Mesenchymal stem cell (in vitro differentiated cells and primary cell): ENCODE measurements at regions not wholly inside any gene's neighbourhood (a gene's known extent, or its start where the extent isn't known, plus 50 kb on each side); places are given as distances from the start of the nearest gene placed in this dataset.

ENCODE experiments used
- DNase-seq: peaks from one replicate; pipeline ENCODE4 v3.0.0-alpha.2; 2013
- H2AFZ ChIP-seq: one replicate; pipeline ENCODE4 v1.6.1; 2013; ENCODE audit warnings: low read depth, mild to moderate bottlenecking, control low read depth, inconsistent platforms, low read length, moderate library complexity
- H2AK5ac ChIP-seq: 2 replicates; pipeline ENCODE4 v1.6.1; 2013; ENCODE audit warnings: low read length, moderate library complexity, mild to moderate bottlenecking, inconsistent platforms; ENCODE audit not compliant: severe bottlenecking
- H2BK120ac ChIP-seq: one replicate; pipeline ENCODE4 v1.6.1; 2013; ENCODE audit warnings: low read depth, mild to moderate bottlenecking, inconsistent platforms, low read length, moderate library complexity
- H2BK12ac ChIP-seq, 2 experiments: one replicate each; pipeline ENCODE4 v1.6.1; 2013; ENCODE audit warnings: inconsistent platforms in 2 of 2, low read length in 2 of 2, mild to moderate bottlenecking in 2 of 2, moderate library complexity in 2 of 2, control low read depth in 1 of 2
- H2BK15ac ChIP-seq: one replicate; pipeline ENCODE4 v1.6.1; 2013; ENCODE audit warnings: mild to moderate bottlenecking, low read depth, inconsistent platforms; ENCODE audit not compliant: poor library complexity, severe bottlenecking
- H2BK5ac ChIP-seq: 2 replicates; pipeline ENCODE4 v1.6.1; 2013; ENCODE audit warnings: low read depth, mild to moderate bottlenecking, low read length, control low read depth, inconsistent platforms; ENCODE audit not compliant: poor library complexity, severe bottlenecking
- H3K14ac ChIP-seq, 2 experiments: one replicate each; pipeline ENCODE4 v1.6.1; 2013; ENCODE audit warnings: inconsistent platforms in 2 of 2, low read length in 2 of 2, control low read depth in 1 of 2, mild to moderate bottlenecking in 1 of 2, moderate library complexity in 1 of 2
- H3K18ac ChIP-seq, 2 experiments: one replicate each; pipeline ENCODE4 v1.6.1; 2013; ENCODE audit warnings: inconsistent platforms in 2 of 2, low read length in 2 of 2, control low read depth in 1 of 2, low read depth in 1 of 2, mild to moderate bottlenecking in 1 of 2
- H3K23ac ChIP-seq, 2 experiments: one replicate each; pipeline ENCODE4 v1.6.1; 2013; ENCODE audit warnings: inconsistent platforms in 2 of 2, low read length in 2 of 2, mild to moderate bottlenecking in 2 of 2, moderate library complexity in 2 of 2, control low read depth in 1 of 2
- H3K27ac ChIP-seq: 2 replicates; pipeline ENCODE4 v1.5.1; 2013; ENCODE audit warnings: mild to moderate bottlenecking, moderate library complexity, low read length, control low read depth, inconsistent platforms; ENCODE audit not compliant: poor library complexity, severe bottlenecking
- H3K27me3 ChIP-seq, 2 experiments: 2 replicates each; pipeline versions ENCODE4 v1.6.1 to v1.7.0; 2013; ENCODE audit warnings: low read length in 2 of 2, mild to moderate bottlenecking in 2 of 2, moderate library complexity in 2 of 2, control low read depth in 1 of 2, inconsistent platforms in 1 of 2; ENCODE audit not compliant: control insufficient read depth in 1 of 2, insufficient read depth in 1 of 2
- H3K36me3 ChIP-seq, 2 experiments: 2 replicates each; pipeline versions ENCODE4 v1.6.1 to v1.7.0; 2013; ENCODE audit warnings: low read length in 2 of 2, control low read depth in 1 of 2, inconsistent platforms in 1 of 2, low read depth in 1 of 2, mild to moderate bottlenecking in 1 of 2; ENCODE audit not compliant: insufficient read depth in 2 of 2, control insufficient read depth in 1 of 2
- H3K4ac ChIP-seq, 2 experiments: one replicate each; pipeline ENCODE4 v1.6.1; 2013; ENCODE audit warnings: inconsistent platforms in 2 of 2, low read length in 2 of 2, mild to moderate bottlenecking in 2 of 2, moderate library complexity in 2 of 2, control low read depth in 1 of 2, low read depth in 1 of 2
- H3K4me1 ChIP-seq: 2 replicates; pipeline ENCODE4 v1.6.1; 2013; ENCODE audit warnings: low read depth, low read length, control low read depth; ENCODE audit not compliant: control insufficient read depth, insufficient read depth
- H3K4me2 ChIP-seq: 2 replicates; pipeline ENCODE4 v1.6.1; 2013; ENCODE audit warnings: low read length, mild to moderate bottlenecking, inconsistent platforms; ENCODE audit not compliant: poor library complexity, severe bottlenecking
- H3K4me3 ChIP-seq, 2 experiments: 2 replicates each; pipeline versions ENCODE4 v1.5.1 to v1.7.0; 2013; ENCODE audit warnings: low read length in 2 of 2, mild to moderate bottlenecking in 2 of 2, control low read depth in 1 of 2, low read depth in 1 of 2; ENCODE audit not compliant: insufficient read depth in 1 of 2
- H3K79me1 ChIP-seq: replicated peaks from 2 replicates; pipeline ENCODE4 v1.6.1; 2013; ENCODE audit warnings: mild to moderate bottlenecking, control low read depth, low read length, inconsistent platforms; ENCODE audit not compliant: poor library complexity, severe bottlenecking
- H3K9ac ChIP-seq: 2 replicates; pipeline ENCODE4 v1.7.0; 2013; ENCODE audit warnings: mild to moderate bottlenecking, low read length, moderate library complexity
- H3K9me3 ChIP-seq: 2 replicates; pipeline ENCODE4 v1.7.0; 2013; ENCODE audit warnings: mild to moderate bottlenecking, low read length; ENCODE audit not compliant: control insufficient read depth
- H4K8ac ChIP-seq: one replicate; pipeline ENCODE4 v1.6.1; 2013; ENCODE audit warnings: inconsistent platforms, mild to moderate bottlenecking, low read length, moderate library complexity
- H4K91ac ChIP-seq: one replicate; pipeline ENCODE4 v1.6.1; 2013; ENCODE audit warnings: mild to moderate bottlenecking, low read length, inconsistent platforms
- WGBS: methylation state at CpG from one replicate; pipeline ENCODE4 v1.1.7; 2013; ENCODE audit warnings: mixed read lengths; 5-methylcytosine and 5-hydroxymethylcytosine counted together

DNA sequence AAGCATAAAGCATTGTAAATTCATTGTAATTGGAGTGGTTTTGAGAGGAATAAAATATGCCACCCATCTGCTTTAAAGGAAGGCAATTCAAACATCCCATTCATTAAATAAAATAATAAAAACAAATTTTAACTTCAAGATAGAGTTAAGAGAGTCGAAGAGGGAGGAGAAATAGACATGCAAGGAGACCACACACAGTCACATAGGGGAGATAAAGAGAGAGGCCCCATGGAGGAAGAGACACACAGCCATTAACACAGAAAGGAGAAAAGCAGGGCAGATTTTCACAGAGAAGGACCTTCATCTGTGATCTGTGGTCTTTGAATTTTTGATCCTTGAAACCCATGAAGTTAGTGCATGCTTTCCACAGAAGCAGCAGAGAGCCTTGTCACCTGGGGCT lies 214.3 kb upstream of the TCF21 start:
- H3K9me3 ChIP-seq = no peaks in the 10 kb centered on the region
- peaks cover 0 to 3% of the 10 kb centered on the region in 2 experiments for H3K36me3 ChIP-seq
- no peak overlapping the region for H4K91ac ChIP-seq
- no peak overlapping the region for H2BK12ac ChIP-seq
- no peaks in the 10 kb centered on the region for H3K79me1 ChIP-seq
- no peaks in the 10 kb centered on the region for H3K4me1 ChIP-seq
- no peaks in the 10 kb centered on the region for H3K27me3 ChIP-seq
- H3K9ac ChIP-seq = no peak overlapping the region
- no peak for DNase-seq
- no peak overlapping the region for H2BK5ac ChIP-seq
- H2BK120ac ChIP-seq = no peak overlapping the region
- H3K4me3 ChIP-seq = no peak overlapping the region
- no peak overlapping the region for H3K27ac ChIP-seq
- H3K23ac ChIP-seq = no peak overlapping the region
- peak overlapping the region in 1 of 2 experiments; percentile 33 for H3K18ac ChIP-seq
- no peak overlapping the region for H4K8ac ChIP-seq
- H2BK15ac ChIP-seq = no peak overlapping the region
- no peak overlapping the region for H3K4ac ChIP-seq
- 87% methylated on average over 1 of the region's 1 CpG for WGBS
- H2AFZ ChIP-seq = no peak overlapping the region
- H2AK5ac ChIP-seq = no peak overlapping the region
- H3K4me2 ChIP-seq = no peak overlapping the region
- H3K14ac ChIP-seq = no peak overlapping the region

DNA sequence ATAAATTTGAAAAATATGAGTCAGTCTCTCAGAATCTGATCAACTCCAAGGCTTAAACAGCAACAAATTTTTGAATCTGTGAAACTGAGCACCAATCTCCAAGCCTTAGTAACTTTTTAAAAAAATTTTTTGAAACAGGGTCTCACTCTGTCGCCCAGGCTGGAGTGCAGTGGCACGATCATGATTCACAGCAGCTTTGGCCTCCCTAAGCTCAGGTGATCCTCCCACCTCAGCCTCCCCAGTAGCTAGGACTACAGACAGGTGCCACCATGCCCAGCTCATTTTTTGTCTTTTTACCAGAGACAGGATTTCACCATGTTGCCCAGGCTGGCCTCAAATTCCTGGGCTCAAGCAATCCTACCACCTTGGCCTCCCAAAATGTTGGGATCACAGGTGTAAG lies 207.9 kb upstream of the TCF21 start:
- H2BK5ac ChIP-seq = no peak overlapping the region
- no peak overlapping the region for H3K9ac ChIP-seq
- H3K4me3 ChIP-seq = no peak overlapping the region
- no peak overlapping the region for H2BK12ac ChIP-seq
- no peaks in the 10 kb centered on the region for H3K79me1 ChIP-seq
- no peak overlapping the region for H3K4ac ChIP-seq
- H2BK120ac ChIP-seq = no peak overlapping the region
- H2AFZ ChIP-seq = no peak overlapping the region
- no peak overlapping the region for H2AK5ac ChIP-seq
- H3K4me2 ChIP-seq = no peak overlapping the region
- H4K91ac ChIP-seq = peak overlapping the region; percentile 16
- H3K9me3 ChIP-seq = no peaks in the 10 kb centered on the region
- H3K23ac ChIP-seq = no peak overlapping the region
- peak overlapping the region in 1 of 2 experiments; percentile 48 for H3K18ac ChIP-seq
- H2BK15ac ChIP-seq = no peak overlapping the region
- WGBS = 95% methylated on average over 2 of the region's 2 CpGs
- H3K4me1 ChIP-seq = no peaks in the 10 kb centered on the region
- no peak overlapping the region for H3K27ac ChIP-seq
- H3K36me3 ChIP-seq = no peaks in the 10 kb centered on the region
- H4K8ac ChIP-seq = no peak overlapping the region
- H3K27me3 ChIP-seq = no peaks in the 10 kb centered on the region
- H3K14ac ChIP-seq = no peak overlapping the region
- DNase-seq = no peak

DNA sequence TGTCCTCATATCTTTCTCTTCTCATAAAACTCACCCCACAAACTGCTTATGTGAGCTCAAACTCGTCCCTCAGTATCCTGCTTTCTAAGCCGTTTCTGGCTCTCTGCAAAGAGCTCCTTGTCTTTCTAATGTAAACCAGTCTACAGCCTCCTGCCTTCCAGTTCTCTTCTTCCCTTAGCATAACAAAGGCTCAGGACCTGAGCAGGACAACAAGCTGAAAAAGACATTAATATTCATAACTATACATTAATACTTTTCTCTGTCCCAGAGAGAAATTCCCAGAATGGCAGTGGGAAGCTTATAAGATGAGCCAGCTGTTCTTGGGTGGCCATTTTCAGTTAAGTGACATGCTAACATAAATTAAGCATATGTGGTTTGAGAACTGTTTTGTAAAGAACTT lies 207.0 kb upstream of the TCF21 start:
- Histone ChIP-seq H3K14ac (no peak overlapping the region), H3K23ac (no peak overlapping the region), H3K9ac (no peak overlapping the region), H2BK15ac (no peak overlapping the region), H2BK12ac (no peak overlapping the region), H3K27me3 (no peaks in the 10 kb centered on the region), H3K27ac (no peak overlapping the region), H3K4me3 (no peak overlapping the region), H3K36me3 (no peaks in the 10 kb centered on the region), H3K79me1 (no peaks in the 10 kb centered on the region), H3K18ac (no peak overlapping the region), H4K91ac (no peak overlapping the region), H4K8ac (no peak overlapping the region), H2BK120ac (peak overlapping the region; percentile 27), H2AFZ (no peak overlapping the region), H3K9me3 (no peaks in the 10 kb centered on the region), H3K4me1 (no peaks in the 10 kb centered on the region), H3K4me2 (no peak overlapping the region), H2BK5ac (no peak overlapping the region), H3K4ac (no peak overlapping the region), H2AK5ac (no peak overlapping the region)
- DNase-seq = peak; percentile 35
- 10% methylated on average over 2 of the region's 2 CpGs for WGBS

DNA sequence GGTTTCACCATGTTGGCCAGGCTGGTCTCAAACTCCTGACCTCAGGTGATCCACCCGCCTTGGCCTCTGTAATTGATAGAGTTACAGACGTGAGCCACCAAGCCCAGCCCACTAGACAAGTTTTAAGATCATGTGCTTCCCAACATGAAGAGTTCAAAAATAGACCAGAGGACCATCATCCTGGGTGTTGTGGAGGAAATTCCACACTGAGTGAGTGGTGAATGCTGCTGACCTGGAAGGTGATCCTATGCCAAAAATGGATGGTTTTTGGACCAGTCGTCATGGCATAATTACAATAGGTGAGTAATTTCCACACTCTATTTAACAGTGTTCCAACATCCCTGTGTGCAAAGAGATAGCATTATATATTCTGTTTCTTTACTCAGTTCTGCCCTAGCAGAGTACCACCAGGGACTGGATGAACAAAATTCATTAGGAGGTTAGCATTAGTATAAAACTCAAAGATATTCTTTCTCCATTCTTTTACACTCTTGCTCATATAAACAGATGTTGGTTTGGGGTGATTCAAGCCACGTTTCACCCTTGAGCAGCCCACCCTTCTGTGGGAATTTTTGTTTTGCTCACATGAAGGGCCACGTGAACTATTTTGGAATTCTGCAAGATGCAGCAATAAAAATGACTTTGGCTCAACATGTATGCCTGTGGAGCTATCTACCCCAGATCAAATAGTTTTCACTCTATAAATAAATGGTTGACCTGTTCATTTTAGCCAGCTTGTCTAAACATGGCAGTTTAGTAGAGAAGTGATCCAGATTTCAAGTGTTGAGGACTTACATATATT lies 206.2 kb upstream of the TCF21 start:
- Histone ChIP-seq H3K27me3 (no peaks in the 10 kb centered on the region), H2AK5ac (no peak overlapping the region), H3K79me1 (no peaks in the 10 kb centered on the region), H2BK12ac (no peak overlapping the region), H3K4me2 (no peak overlapping the region), H4K91ac (no peak overlapping the region), H3K27ac (no peak overlapping the region), H3K9ac (no peak overlapping the region), H3K4me3 (no peak overlapping the region), H2BK5ac (no peak overlapping the region), H3K14ac (no peak overlapping the region), H3K9me3 (no peaks in the 10 kb centered on the region), H2AFZ (no peak overlapping the region), H3K4me1 (no peaks in the 10 kb centered on the region), H2BK15ac (no peak overlapping the region), H3K36me3 (no peaks in the 10 kb centered on the region), H4K8ac (no peak overlapping the region), H3K4ac (no peak overlapping the region), H2BK120ac (no peak overlapping the region), H3K18ac (peak overlapping the region in 1 of 2 experiments; percentile 18), H3K23ac (no peak overlapping the region)
- WGBS = 77% methylated on average over 3 of the region's 5 CpGs
- no peak for DNase-seq
